Peyer's patch (tissue), 4 donors: ENCODE measurements at regions not wholly inside any gene's neighbourhood (a gene's known extent, or its start where the extent isn't known, plus 50 kb on each side); places are given as distances from the start of the nearest gene placed in this dataset.

Experiments used
- POLR2A ChIP-seq, 2 donors: fragments of 450-650 bp; IDR thresholded peaks; one replicate each; pipeline ENCODE4 v1.5.1; 2017; ENCODE audit warnings: antibody characterized with exemption in 2 of 2, mild to moderate bottlenecking in 2 of 2, moderate library complexity in 2 of 2
- TF ChIP-seq, protein P1 (sequence below), 6 experiments: fragments of 450-650 bp in 4 of 6; fragments of 200-600 bp in 2 of 6; sonication (generic) in 1 of 6; IDR thresholded peaks; one replicate each; pipeline ENCODE4 v1.5.1; 2017 to 2019; ENCODE audit warnings: antibody characterized with exemption in 6 of 6, mild to moderate bottlenecking in 3 of 6, moderate library complexity in 1 of 6

- TF ChIP-seq, protein P1, sequence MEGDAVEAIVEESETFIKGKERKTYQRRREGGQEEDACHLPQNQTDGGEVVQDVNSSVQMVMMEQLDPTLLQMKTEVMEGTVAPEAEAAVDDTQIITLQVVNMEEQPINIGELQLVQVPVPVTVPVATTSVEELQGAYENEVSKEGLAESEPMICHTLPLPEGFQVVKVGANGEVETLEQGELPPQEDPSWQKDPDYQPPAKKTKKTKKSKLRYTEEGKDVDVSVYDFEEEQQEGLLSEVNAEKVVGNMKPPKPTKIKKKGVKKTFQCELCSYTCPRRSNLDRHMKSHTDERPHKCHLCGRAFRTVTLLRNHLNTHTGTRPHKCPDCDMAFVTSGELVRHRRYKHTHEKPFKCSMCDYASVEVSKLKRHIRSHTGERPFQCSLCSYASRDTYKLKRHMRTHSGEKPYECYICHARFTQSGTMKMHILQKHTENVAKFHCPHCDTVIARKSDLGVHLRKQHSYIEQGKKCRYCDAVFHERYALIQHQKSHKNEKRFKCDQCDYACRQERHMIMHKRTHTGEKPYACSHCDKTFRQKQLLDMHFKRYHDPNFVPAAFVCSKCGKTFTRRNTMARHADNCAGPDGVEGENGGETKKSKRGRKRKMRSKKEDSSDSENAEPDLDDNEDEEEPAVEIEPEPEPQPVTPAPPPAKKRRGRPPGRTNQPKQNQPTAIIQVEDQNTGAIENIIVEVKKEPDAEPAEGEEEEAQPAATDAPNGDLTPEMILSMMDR (IDR thresholded peaks at IDR 0.05), result no peak
- no peak for TF ChIP-seq POLR2A (IDR thresholded peaks at IDR 0.05)
Measured at GRCh38 chr9:115690786-115691496, 462.6 kb upstream of the PAPPA start.
